Upper lobe of right lung (tissue), 1 donor: ENCODE measurements at regions not wholly inside any gene's neighbourhood (a gene's known extent, or its start where the extent isn't known, plus 50 kb on each side); places are given as distances from the start of the nearest gene placed in this dataset.
"Not testable (repeated sequence)": the region's sequence is repeated elsewhere in the genome, so short reads cannot be mapped to it uniquely, and the experiment has no call there.

Experiments used
- ATAC-seq: fragments of 200-7000 bp; cut with Tn5 transposase; one replicate; pipeline ENCODE4 v1.9.1; 2020; ENCODE audit warnings: mild to moderate bottlenecking, moderate library complexity
- DNase-seq: peaks from one replicate; pipeline ENCODE4 v3.0.0-alpha.2; 2020
- H3K27ac ChIP-seq: fragments of 200-600 bp; one replicate; pipeline ENCODE4 v1.8.0; 2022
- H3K27me3 ChIP-seq: fragments of 200-600 bp; one replicate; pipeline ENCODE4 v1.8.0; 2022; ENCODE audit warnings: mild to moderate bottlenecking
- H3K36me3 ChIP-seq: fragments of 200-600 bp; one replicate; pipeline ENCODE4 v1.8.0; 2022
- H3K4me1 ChIP-seq: fragments of 200-600 bp; one replicate; pipeline ENCODE4 v1.8.0; 2022
- H3K4me3 ChIP-seq: fragments of 200-600 bp; one replicate; pipeline ENCODE4 v1.8.0; 2022; ENCODE audit warnings: mild to moderate bottlenecking
- H3K9me3 ChIP-seq: fragments of 200-600 bp; one replicate; pipeline ENCODE4 v1.8.0; 2022
- intact Hi-C: fragments of 100-400 bp; cut with DNase I; formaldehyde crosslinking; loops from one replicate; pipeline ENCODE4 v1.11.0; 2022
- TF ChIP-seq, protein P1 (sequence below): fragments of 200-600 bp; IDR thresholded peaks from one replicate; pipeline ENCODE4 v1.8.0; 2022; ENCODE audit warnings: antibody characterized with exemption
- donor health status: DM: no; HTN: yes; CAD: no; lungs with severe emphysema.

DNA sequence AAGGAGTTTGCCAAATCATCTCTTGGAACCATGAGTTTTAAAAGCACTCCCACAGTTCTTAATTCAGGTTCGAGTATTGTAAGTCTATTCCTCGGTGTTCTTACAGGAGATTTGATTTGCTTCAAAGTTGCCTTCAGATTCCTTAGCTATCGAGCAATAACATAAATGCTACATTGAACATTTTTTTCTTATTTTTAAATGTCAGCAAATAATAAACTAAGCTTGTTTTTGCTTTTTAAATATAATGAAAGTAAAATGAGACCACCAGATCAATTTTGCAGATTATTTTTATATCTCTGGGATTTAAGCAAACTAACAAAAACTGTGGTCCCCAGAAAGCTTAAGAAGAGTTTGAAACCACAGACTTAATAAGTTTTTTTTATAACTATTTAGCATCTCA, 195.5 kb downstream of the LNPK start:
- H3K27me3 ChIP-seq: no peaks in the 10 kb centered on the region
- no peak overlapping the region for H3K27ac ChIP-seq
- H3K4me1 ChIP-seq: no peaks in the 10 kb centered on the region
- H3K36me3 ChIP-seq: no peaks in the 10 kb centered on the region
- no peak for DNase-seq
- no peak for ATAC-seq
- H3K9me3 ChIP-seq: no peaks in the 10 kb centered on the region
- H3K4me3 ChIP-seq: no peak overlapping the region
- intact Hi-C loops: no loop called here
- TF ChIP-seq, protein P1, sequence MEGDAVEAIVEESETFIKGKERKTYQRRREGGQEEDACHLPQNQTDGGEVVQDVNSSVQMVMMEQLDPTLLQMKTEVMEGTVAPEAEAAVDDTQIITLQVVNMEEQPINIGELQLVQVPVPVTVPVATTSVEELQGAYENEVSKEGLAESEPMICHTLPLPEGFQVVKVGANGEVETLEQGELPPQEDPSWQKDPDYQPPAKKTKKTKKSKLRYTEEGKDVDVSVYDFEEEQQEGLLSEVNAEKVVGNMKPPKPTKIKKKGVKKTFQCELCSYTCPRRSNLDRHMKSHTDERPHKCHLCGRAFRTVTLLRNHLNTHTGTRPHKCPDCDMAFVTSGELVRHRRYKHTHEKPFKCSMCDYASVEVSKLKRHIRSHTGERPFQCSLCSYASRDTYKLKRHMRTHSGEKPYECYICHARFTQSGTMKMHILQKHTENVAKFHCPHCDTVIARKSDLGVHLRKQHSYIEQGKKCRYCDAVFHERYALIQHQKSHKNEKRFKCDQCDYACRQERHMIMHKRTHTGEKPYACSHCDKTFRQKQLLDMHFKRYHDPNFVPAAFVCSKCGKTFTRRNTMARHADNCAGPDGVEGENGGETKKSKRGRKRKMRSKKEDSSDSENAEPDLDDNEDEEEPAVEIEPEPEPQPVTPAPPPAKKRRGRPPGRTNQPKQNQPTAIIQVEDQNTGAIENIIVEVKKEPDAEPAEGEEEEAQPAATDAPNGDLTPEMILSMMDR: no peak

DNA sequence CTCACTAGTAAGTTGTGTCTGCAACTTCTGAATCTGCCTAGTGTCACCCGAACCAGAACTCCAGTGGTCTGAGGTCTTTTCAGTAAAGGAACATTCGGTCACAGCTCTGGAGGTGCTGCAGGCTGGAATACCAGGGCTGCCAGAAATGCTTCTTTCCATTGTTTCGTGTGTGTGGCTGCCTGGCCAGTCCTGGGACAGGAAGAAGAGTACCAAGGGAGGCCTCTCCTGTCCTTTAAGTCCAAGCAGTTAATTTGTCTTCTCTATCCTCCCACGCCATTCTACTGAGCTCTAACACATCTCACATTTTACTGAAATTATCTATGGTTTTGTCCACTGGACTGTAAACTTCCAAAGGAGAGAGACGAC, 196.0 kb downstream of the LNPK start:
- TF ChIP-seq, protein P1: no peak
- Histone ChIP-seq H3K9me3 (no peaks in the 10 kb centered on the region), H3K36me3 (no peaks in the 10 kb centered on the region), H3K4me1 (no peaks in the 10 kb centered on the region), H3K4me3 (no peak overlapping the region), H3K27me3 (no peaks in the 10 kb centered on the region), H3K27ac (no peak overlapping the region)
- ATAC-seq: no peak
- intact Hi-C loops: no loop called here
- DNase-seq: no peak

DNA sequence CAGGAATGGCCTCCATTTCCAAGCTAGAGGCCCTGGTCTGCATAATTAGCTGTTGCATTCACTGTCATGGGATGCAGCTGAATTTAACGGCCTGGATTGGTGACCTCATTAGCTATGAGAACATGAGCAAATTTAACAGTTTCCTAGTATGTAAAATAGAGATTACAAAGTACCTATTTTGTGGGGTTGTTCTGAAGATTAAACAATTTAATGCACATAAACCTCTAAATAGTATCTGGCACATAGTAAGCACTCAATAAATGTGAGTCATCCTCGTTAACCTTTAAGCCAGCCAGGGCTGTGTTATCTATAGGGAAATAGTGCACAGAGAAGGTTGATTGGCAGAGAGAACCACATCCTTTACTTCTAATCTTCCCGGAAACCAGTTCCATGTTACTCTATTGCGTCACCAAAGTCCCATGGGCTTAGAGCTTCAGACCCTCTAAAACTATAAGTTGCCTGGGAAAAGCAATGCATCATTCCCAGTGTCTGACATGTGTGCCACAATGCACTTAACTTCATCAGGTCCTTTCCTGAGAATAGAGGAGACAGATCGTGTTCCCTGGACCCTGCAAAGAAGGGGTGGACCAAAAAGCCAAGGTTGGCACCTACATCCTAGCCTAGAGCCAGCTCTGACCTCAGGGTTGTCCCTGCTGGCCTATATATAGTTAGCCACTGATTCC, 196.5 kb downstream of the LNPK start:
- H3K27me3 ChIP-seq: no peaks in the 10 kb centered on the region
- no peak overlapping the region for H3K4me3 ChIP-seq
- DNase-seq (no peak), ATAC-seq (no peak)
- H3K9me3 ChIP-seq: no peaks in the 10 kb centered on the region
- no peak overlapping the region for H3K27ac ChIP-seq
- no peaks in the 10 kb centered on the region for H3K36me3 ChIP-seq
- intact Hi-C loops: no loop called here
- TF ChIP-seq, protein P1: no peak
- H3K4me1 ChIP-seq: no peaks in the 10 kb centered on the region

DNA sequence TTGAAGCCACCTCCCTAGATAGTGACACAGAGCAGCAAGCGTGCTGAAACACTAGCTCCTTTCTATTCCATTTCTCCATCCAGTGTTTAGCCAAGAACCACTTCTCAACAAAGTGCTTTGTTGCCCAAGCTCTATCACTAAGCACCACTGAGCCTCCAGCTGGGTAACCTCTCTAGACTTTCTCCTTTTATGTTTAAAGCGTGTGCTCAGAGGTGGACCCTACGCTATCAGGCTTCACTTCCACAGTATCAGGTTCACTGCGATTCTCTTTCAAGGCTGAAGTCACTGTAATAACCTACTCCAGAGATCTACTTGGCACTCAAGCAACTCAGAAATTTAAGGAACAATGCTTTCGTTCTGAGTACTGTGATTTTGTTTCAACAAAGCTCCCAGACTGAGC, 197.9 kb downstream of the LNPK start:
- H3K9me3 ChIP-seq: no peaks in the 10 kb centered on the region
- TF ChIP-seq, protein P1: no peak
- ATAC-seq: no peak
- H3K27ac ChIP-seq: no peak overlapping the region
- H3K36me3 ChIP-seq: no peaks in the 10 kb centered on the region
- no peaks in the 10 kb centered on the region for H3K27me3 ChIP-seq
- no peak for DNase-seq
- H3K4me3 ChIP-seq: no peak overlapping the region
- H3K4me1 ChIP-seq: no peaks in the 10 kb centered on the region
- intact Hi-C loops: no loop called here

DNA sequence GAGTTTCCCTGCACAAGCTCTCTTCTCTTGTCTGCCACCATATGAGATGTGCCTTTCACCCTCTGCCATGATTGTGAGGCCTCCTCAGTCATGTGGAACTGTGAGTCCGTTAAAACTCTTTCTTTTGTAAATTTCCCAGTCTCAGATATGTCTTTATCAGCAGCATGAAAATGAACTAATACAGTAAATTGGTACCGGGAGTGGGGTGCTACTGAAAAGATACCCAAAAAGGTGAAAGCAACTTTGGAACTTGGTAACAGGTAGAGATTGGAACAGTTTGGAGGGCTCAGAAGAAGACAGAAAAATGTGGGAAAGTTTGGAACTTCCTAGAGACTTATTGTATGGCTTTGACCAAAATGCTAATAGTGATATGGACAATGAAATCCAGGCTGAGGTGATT, 205.6 kb downstream of the LNPK start:
- ATAC-seq, intact Hi-C loops, H3K36me3 ChIP-seq, H3K27me3 ChIP-seq, H3K4me1 ChIP-seq, H3K4me3 ChIP-seq, DNase-seq, H3K27ac ChIP-seq, H3K9me3 ChIP-seq: not testable (repeated sequence)

DNA sequence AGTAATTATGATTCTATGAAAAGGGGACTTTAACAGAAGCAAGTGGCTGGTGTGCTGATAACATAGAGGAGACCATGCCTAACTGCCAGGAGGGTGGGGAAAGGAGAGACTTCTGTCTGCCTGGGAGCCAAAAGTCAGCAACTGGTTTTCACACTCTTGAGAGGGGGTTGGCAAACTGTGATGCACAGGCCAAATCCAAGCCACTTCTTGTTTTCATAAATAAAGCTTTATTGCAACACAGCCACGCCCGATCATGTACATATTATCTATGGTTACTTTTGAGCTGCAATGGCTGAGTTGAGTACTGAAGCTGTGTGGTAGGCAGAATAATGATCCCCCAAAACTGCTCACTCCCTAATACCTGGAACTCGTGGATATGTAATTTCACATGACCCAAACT, 208.4 kb downstream of the LNPK start:
- Histone ChIP-seq H3K4me1 (no peaks in the 10 kb centered on the region), H3K36me3 (no peaks in the 10 kb centered on the region), H3K27me3 (no peaks in the 10 kb centered on the region), H3K4me3 (no peak overlapping the region), H3K27ac (no peak overlapping the region), H3K9me3 (peaks cover 9% of the 10 kb centered on the region)
- intact Hi-C loops: no loop called here
- TF ChIP-seq, protein P1: no peak
- DNase-seq (no peak), ATAC-seq (no peak)
